ENCODE measurements at regions not wholly inside any gene's neighbourhood (a gene's known extent, or its start where the extent isn't known, plus 50 kb on each side); places are given as distances from the start of the nearest gene placed in this dataset.

DNA sequence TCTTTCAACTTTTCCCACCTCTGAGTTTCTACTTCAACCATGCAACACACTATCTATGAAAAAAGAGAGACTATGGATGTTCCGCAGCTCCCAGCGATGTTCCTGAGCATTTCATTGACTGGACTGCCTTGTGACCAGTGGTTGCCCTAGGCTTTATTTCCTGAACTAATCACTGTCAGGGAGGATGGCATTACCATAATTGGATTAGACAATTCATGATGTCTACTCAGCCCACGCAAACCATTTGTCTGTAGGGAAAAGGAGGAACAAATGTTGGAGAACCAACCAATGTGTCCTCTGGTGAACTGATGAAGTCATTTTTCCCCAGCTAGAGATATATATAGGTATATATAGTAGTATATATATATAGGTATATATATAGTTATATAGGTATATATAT lies 229.3 kb upstream of the MCTP2 start:
- TF ChIP-seq CTCF (IDR thresholded peaks at IDR 0.05 in 2 of 3, conservative IDR thresholded peaks at IDR 0.05 in 1 of 3; ENCODE audit: borderline replicate concordance in 1 of 3, insufficient read depth in 1 of 3, low read depth in 2 of 3, low read length in 2 of 3) = no peak
- no peak for TF ChIP-seq JUND (IDR thresholded peaks at IDR 0.05)
- TF ChIP-seq CEBPB (IDR thresholded peaks at IDR 0.05; ENCODE audit: low read depth) = no peak
- TF ChIP-seq, protein P1, sequence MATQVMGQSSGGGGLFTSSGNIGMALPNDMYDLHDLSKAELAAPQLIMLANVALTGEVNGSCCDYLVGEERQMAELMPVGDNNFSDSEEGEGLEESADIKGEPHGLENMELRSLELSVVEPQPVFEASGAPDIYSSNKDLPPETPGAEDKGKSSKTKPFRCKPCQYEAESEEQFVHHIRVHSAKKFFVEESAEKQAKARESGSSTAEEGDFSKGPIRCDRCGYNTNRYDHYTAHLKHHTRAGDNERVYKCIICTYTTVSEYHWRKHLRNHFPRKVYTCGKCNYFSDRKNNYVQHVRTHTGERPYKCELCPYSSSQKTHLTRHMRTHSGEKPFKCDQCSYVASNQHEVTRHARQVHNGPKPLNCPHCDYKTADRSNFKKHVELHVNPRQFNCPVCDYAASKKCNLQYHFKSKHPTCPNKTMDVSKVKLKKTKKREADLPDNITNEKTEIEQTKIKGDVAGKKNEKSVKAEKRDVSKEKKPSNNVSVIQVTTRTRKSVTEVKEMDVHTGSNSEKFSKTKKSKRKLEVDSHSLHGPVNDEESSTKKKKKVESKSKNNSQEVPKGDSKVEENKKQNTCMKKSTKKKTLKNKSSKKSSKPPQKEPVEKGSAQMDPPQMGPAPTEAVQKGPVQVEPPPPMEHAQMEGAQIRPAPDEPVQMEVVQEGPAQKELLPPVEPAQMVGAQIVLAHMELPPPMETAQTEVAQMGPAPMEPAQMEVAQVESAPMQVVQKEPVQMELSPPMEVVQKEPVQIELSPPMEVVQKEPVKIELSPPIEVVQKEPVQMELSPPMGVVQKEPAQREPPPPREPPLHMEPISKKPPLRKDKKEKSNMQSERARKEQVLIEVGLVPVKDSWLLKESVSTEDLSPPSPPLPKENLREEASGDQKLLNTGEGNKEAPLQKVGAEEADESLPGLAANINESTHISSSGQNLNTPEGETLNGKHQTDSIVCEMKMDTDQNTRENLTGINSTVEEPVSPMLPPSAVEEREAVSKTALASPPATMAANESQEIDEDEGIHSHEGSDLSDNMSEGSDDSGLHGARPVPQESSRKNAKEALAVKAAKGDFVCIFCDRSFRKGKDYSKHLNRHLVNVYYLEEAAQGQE (IDR thresholded peaks at IDR 0.05; ENCODE audit: low read depth) = no peak
- no peak for TF ChIP-seq EZH2phosphoT487 (IDR thresholded peaks at IDR 0.05; ENCODE audit: borderline replicate concordance)
- TF ChIP-seq RAD21 (IDR thresholded peaks at IDR 0.05; ENCODE audit: low read depth) = no peak
- no peak for TF ChIP-seq POLR2A (IDR thresholded peaks at IDR 0.05; ENCODE audit: borderline replicate concordance, extremely low read depth, insufficient read depth, insufficient read length)
- TF ChIP-seq ZNF274 (IDR thresholded peaks at IDR 0.05; ENCODE audit: low read depth, low read length) = no peak
- TF ChIP-seq FOSL1 (IDR thresholded peaks at IDR 0.05; ENCODE audit: low read depth) = no peak
- TF ChIP-seq EGR1 (IDR thresholded peaks at IDR 0.05; ENCODE audit: low read depth) = no peak
- TF ChIP-seq EZH2 (IDR thresholded peaks at IDR 0.05) = no peak
- TF ChIP-seq SIN3A (IDR thresholded peaks at IDR 0.05; ENCODE audit: low read depth) = no peak
- no peak for TF ChIP-seq POLR2AphosphoS5 (IDR thresholded peaks at IDR 0.05; ENCODE audit: low read depth, low read length)
- TF ChIP-seq ZFX (IDR thresholded peaks at IDR 0.05) = no peak
